Astrocyte (in vitro differentiated cells and primary cell): ENCODE measurements at regions not wholly inside any gene's neighbourhood (a gene's known extent, or its start where the extent isn't known, plus 50 kb on each side); places are given as distances from the start of the nearest gene placed in this dataset.

Experiments used
- DNase-seq: peaks from one replicate; pipeline ENCODE4 v3.0.0-alpha.2; 2010; ENCODE audit warnings: low read depth
- FAIRE-seq: peaks from 2 replicates; lab custom pipeline; 2011; peaks lifted over from hg19 to GRCh38; lab: Jason Lieb, UNC
- H2AFZ ChIP-seq: 2 replicates; pipeline ENCODE4 v1.6.0; 2012; ENCODE audit warnings: low read depth, low read length, inconsistent platforms
- H3K27ac ChIP-seq: 2 replicates; pipeline ENCODE4 v1.5.1; 2011; ENCODE audit warnings: low read depth, low read length, inconsistent platforms
- H3K27me3 ChIP-seq: 2 replicates; pipeline ENCODE4 v1.6.0; 2011; ENCODE audit warnings: low read length, inconsistent platforms; ENCODE audit not compliant: insufficient read depth
- H3K36me3 ChIP-seq: 2 replicates; pipeline ENCODE4 v1.5.1; 2011; ENCODE audit warnings: low read length, inconsistent platforms; ENCODE audit not compliant: insufficient read depth
- H3K4me1 ChIP-seq: 2 replicates; pipeline ENCODE4 v1.5.1; 2011; ENCODE audit warnings: low read length, inconsistent platforms; ENCODE audit not compliant: insufficient read depth
- H3K4me2 ChIP-seq: 2 replicates; pipeline ENCODE4 v1.6.0; 2012; ENCODE audit warnings: low read length, inconsistent platforms
- H3K4me3 ChIP-seq: 2 replicates; pipeline ENCODE4 v1.5.1; 2011; ENCODE audit warnings: low read depth, mild to moderate bottlenecking, low read length, inconsistent platforms; ENCODE audit not compliant: insufficient read depth
- H3K79me2 ChIP-seq: 2 replicates; pipeline ENCODE4 v1.6.0; 2012; ENCODE audit warnings: mild to moderate bottlenecking, low read length, inconsistent platforms; ENCODE audit not compliant: insufficient read depth
- H3K9ac ChIP-seq: 2 replicates; pipeline ENCODE4 v1.6.0; 2012; ENCODE audit warnings: mild to moderate bottlenecking, low read length, inconsistent platforms
- H3K9me3 ChIP-seq: 2 replicates; pipeline ENCODE4 v1.5.1; 2012; ENCODE audit warnings: low read depth, mild to moderate bottlenecking, low read length, inconsistent platforms; ENCODE audit not compliant: insufficient read depth
- H4K20me1 ChIP-seq: 2 replicates; pipeline ENCODE4 v1.6.0; 2012; ENCODE audit warnings: low read length, inconsistent platforms; ENCODE audit not compliant: insufficient read depth
- H3K27ac Mint-ChIP-seq: one replicate; pipeline ENCODE4 v1.8.0; 2021; ENCODE audit warnings: mild to moderate bottlenecking, mixed read lengths; ENCODE audit not compliant: unreplicated experiment
- H3K27me3 Mint-ChIP-seq: one replicate; pipeline ENCODE4 v1.8.0; 2021; ENCODE audit warnings: low read depth, mixed read lengths; ENCODE audit not compliant: unreplicated experiment
- H3K36me3 Mint-ChIP-seq: one replicate; pipeline ENCODE4 v1.8.0; 2021; ENCODE audit warnings: low read depth, mixed read lengths; ENCODE audit not compliant: unreplicated experiment
- H3K4me1 Mint-ChIP-seq: one replicate; pipeline ENCODE4 v1.8.0; 2021; ENCODE audit warnings: low read depth, mixed read lengths; ENCODE audit not compliant: unreplicated experiment
- H3K4me3 Mint-ChIP-seq: one replicate; pipeline ENCODE4 v1.8.0; 2021; ENCODE audit warnings: mild to moderate bottlenecking, moderate library complexity, mixed read lengths; ENCODE audit not compliant: unreplicated experiment
- H3K9me3 Mint-ChIP-seq: one replicate; pipeline ENCODE4 v1.8.0; 2021; ENCODE audit warnings: mild to moderate bottlenecking, mixed read lengths; ENCODE audit not compliant: unreplicated experiment
- CTCF ChIP-seq: IDR thresholded peaks from 2 replicates; pipeline ENCODE4 v1.5.1; 2011; ENCODE audit warnings: low read depth, mild to moderate bottlenecking, inconsistent platforms, low read length, moderate library complexity; ENCODE audit not compliant: insufficient read depth
- EZH2 ChIP-seq: IDR thresholded peaks from 2 replicates; pipeline ENCODE4 v1.6.1; 2012; ENCODE audit warnings: mild to moderate bottlenecking, low read length, inconsistent platforms; ENCODE audit not compliant: insufficient read depth

GRCh38 chr3:56940976-56941375 is 119.5 kb upstream of the SPATA12 start:
- peaks cover 14% of the 10 kb centered on the region for H3K4me1 Mint-ChIP-seq
- no peak overlapping the region for H3K4me2 ChIP-seq
- H3K9me3 Mint-ChIP-seq = peaks cover 12% of the 10 kb centered on the region
- TF ChIP-seq CTCF (no peak), EZH2 (no peak)
- H3K36me3 Mint-ChIP-seq = peaks cover 3% of the 10 kb centered on the region
- H3K27me3 ChIP-seq = no peaks in the 10 kb centered on the region
- H3K9ac ChIP-seq = no peak overlapping the region
- no peaks in the 10 kb centered on the region for H3K27me3 Mint-ChIP-seq
- H3K4me3 Mint-ChIP-seq = no peak overlapping the region
- DNase-seq (no peak), FAIRE-seq (no peak)
- no peak overlapping the region for H3K27ac Mint-ChIP-seq
- H3K27ac ChIP-seq = no peak overlapping the region
- no peaks in the 10 kb centered on the region for H3K36me3 ChIP-seq
- no peaks in the 10 kb centered on the region for H3K9me3 ChIP-seq
- peaks cover 3% of the 10 kb centered on the region for H4K20me1 ChIP-seq
- H2AFZ ChIP-seq = no peak overlapping the region
- no peak overlapping the region for H3K4me3 ChIP-seq
- H3K4me1 ChIP-seq = no peaks in the 10 kb centered on the region
- no peaks in the 10 kb centered on the region for H3K79me2 ChIP-seq

GRCh38 chr3:56940321-56940720 is 120.1 kb upstream of the SPATA12 start:
- no peak overlapping the region for H3K4me3 Mint-ChIP-seq

More at GRCh38 chr3:56940321-56940720, 120.1 kb upstream of the SPATA12 start:
- Histone ChIP-seq H3K9ac (no peak overlapping the region), H3K27me3 (no peaks in the 10 kb centered on the region), H3K4me1 (no peaks in the 10 kb centered on the region), H4K20me1 (peaks cover 3% of the 10 kb centered on the region), H3K79me2 (no peaks in the 10 kb centered on the region), H3K4me3 (no peak overlapping the region), H3K9me3 (no peaks in the 10 kb centered on the region), H3K27ac (no peak overlapping the region), H3K4me2 (no peak overlapping the region), H2AFZ (no peak overlapping the region), H3K36me3 (no peaks in the 10 kb centered on the region)
- Mint-ChIP-seq H3K4me1 (peaks cover 14% of the 10 kb centered on the region), H3K9me3 (peaks cover 10% of the 10 kb centered on the region), H3K27me3 (no peaks in the 10 kb centered on the region), H3K36me3 (peaks cover 7% of the 10 kb centered on the region), H3K27ac (no peak overlapping the region)
- TF ChIP-seq EZH2 = no peak
- no peak for TF ChIP-seq CTCF
- DNase-seq (no peak), FAIRE-seq (no peak)
